Left ventricle myocardium inferior (tissue), 1 donor: ENCODE measurements at regions not wholly inside any gene's neighbourhood (a gene's known extent, or its start where the extent isn't known, plus 50 kb on each side); places are given as distances from the start of the nearest gene placed in this dataset.
A peak's percentile ranks its signal among the peaks of the same experiment; 100 is the strongest.

Source experiments
- DNase-seq: peaks from one replicate; pipeline ENCODE4 v3.0.0-alpha.2; 2020
- H3K27ac ChIP-seq: fragments of 200-600 bp; replicated peaks from 2 replicates; pipeline ENCODE4 v1.8.0; 2021
- H3K27me3 ChIP-seq: fragments of 200-600 bp; 2 replicates; pipeline ENCODE4 v1.8.0; 2021; ENCODE audit warnings: low read depth
- H3K36me3 ChIP-seq: fragments of 200-600 bp; 2 replicates; pipeline ENCODE4 v1.8.0; 2021
- H3K4me1 ChIP-seq: fragments of 200-600 bp; 2 replicates; pipeline ENCODE4 v1.8.0; 2021
- H3K4me3 ChIP-seq: fragments of 200-600 bp; 2 replicates; pipeline ENCODE4 v1.8.0; 2021; ENCODE audit warnings: mild to moderate bottlenecking, moderate library complexity
- H3K9me3 ChIP-seq: fragments of 200-600 bp; replicated peaks from 2 replicates; pipeline ENCODE4 v1.8.0; 2021
- intact Hi-C: fragments of 100-400 bp; cut with micrococcal nuclease; formaldehyde crosslinking; loops from one replicate; pipeline ENCODE4 v1.11.0; 2022
- TF ChIP-seq, protein P1 (sequence below): fragments of 200-600 bp; IDR thresholded peaks from 2 replicates; pipeline ENCODE4 v1.8.0; 2021; ENCODE audit warnings: antibody characterized with exemption, mild to moderate bottlenecking, borderline replicate concordance
- donor health status: DM: no; HTN: yes; CAD: no; lungs with severe emphysema.

- DNase-seq, result no peak
Measured at GRCh38 chr12:125201090-125201489, 135.9 kb downstream of the AACS start.

GRCh38 chr12:125201940-125202339, 136.7 kb downstream of the AACS start:
- DNase-seq, result no peak
- no peak overlapping the region for H3K4me3 ChIP-seq
- intact Hi-C loops, result no loop called here
- H3K27ac ChIP-seq, result no peak overlapping the region
- H3K9me3 ChIP-seq, result peaks cover 16% of the 10 kb centered on the region
- TF ChIP-seq, protein P1, sequence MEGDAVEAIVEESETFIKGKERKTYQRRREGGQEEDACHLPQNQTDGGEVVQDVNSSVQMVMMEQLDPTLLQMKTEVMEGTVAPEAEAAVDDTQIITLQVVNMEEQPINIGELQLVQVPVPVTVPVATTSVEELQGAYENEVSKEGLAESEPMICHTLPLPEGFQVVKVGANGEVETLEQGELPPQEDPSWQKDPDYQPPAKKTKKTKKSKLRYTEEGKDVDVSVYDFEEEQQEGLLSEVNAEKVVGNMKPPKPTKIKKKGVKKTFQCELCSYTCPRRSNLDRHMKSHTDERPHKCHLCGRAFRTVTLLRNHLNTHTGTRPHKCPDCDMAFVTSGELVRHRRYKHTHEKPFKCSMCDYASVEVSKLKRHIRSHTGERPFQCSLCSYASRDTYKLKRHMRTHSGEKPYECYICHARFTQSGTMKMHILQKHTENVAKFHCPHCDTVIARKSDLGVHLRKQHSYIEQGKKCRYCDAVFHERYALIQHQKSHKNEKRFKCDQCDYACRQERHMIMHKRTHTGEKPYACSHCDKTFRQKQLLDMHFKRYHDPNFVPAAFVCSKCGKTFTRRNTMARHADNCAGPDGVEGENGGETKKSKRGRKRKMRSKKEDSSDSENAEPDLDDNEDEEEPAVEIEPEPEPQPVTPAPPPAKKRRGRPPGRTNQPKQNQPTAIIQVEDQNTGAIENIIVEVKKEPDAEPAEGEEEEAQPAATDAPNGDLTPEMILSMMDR, result no peak
- H3K36me3 ChIP-seq, result no peaks in the 10 kb centered on the region
- H3K4me1 ChIP-seq, result no peaks in the 10 kb centered on the region
- H3K27me3 ChIP-seq, result peaks cover 31% of the 10 kb centered on the region

More at GRCh38 chr12:125201090-125201489, 135.9 kb downstream of the AACS start:
- Histone ChIP-seq H3K4me3 (no peak overlapping the region), H3K27ac (no peak overlapping the region), H3K27me3 (peaks cover 23% of the 10 kb centered on the region), H3K36me3 (no peaks in the 10 kb centered on the region), H3K9me3 (peaks cover 16% of the 10 kb centered on the region), H3K4me1 (no peaks in the 10 kb centered on the region)
- TF ChIP-seq, protein P1, result no peak
- intact Hi-C loops, result no loop called here

- intact Hi-C loops, result no loop called here
- H3K4me1 ChIP-seq, result no peaks in the 10 kb centered on the region
- peaks cover 35% of the 10 kb centered on the region for H3K27me3 ChIP-seq
- DNase-seq, result no peak
- H3K27ac ChIP-seq, result no peak overlapping the region
- TF ChIP-seq, protein P1, result no peak
- no peaks in the 10 kb centered on the region for H3K36me3 ChIP-seq
- H3K9me3 ChIP-seq, result peaks cover 16% of the 10 kb centered on the region
- H3K4me3 ChIP-seq, result no peak overlapping the region
Measured at GRCh38 chr12:125202421-125202820, 137.2 kb downstream of the AACS start.

DNA sequence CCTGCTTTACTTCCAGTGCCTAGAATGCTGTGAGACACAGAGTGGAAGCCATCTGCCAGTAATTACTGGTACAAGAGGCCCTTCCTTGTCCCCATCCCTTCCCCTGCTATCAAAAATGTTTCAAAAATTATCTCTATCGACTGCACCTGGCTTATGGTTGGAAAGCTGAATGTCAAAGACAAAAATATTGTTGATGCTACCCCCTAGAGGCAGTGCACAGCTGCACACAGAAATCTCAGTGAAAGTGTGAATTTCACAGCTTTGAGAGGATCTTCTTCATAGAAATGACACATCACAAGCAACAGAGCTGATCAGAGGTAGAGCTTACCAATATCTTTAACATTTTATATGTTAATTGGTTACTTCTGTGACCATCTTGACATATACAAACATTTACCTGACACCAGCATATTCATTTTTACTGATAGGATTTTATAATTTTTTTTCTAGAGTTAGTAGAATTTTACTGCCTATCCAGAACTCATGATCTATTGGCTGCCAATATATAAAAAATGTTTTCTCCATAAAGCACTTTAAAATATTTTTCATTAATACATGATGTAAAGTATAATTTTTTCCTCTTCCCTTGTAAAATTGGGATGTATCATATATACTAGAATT, 138.0 kb downstream of the AACS start:
- Histone ChIP-seq H3K36me3 (no peaks in the 10 kb centered on the region), H3K4me1 (no peaks in the 10 kb centered on the region), H3K27ac (no peak overlapping the region), H3K4me3 (no peak overlapping the region), H3K27me3 (peaks cover 37% of the 10 kb centered on the region), H3K9me3 (peaks cover 16% of the 10 kb centered on the region)
- no peak for DNase-seq
- TF ChIP-seq, protein P1, result peak; percentile 62
- intact Hi-C loops, result no loop called here

- Histone ChIP-seq H3K27ac (no peak overlapping the region), H3K9me3 (peaks cover 12% of the 10 kb centered on the region), H3K4me3 (no peak overlapping the region), H3K36me3 (no peaks in the 10 kb centered on the region), H3K27me3 (peaks cover 48% of the 10 kb centered on the region), H3K4me1 (no peaks in the 10 kb centered on the region)
- intact Hi-C loops, result no loop called here
- TF ChIP-seq, protein P1, result no peak
- DNase-seq, result no peak
Measured at GRCh38 chr12:125205386-125205785, 140.2 kb downstream of the AACS start.

- DNase-seq, result no peak
- intact Hi-C loops, result no loop called here
- peaks cover 7% of the 10 kb centered on the region for H3K9me3 ChIP-seq
- no peaks in the 10 kb centered on the region for H3K4me1 ChIP-seq
- H3K4me3 ChIP-seq, result no peak overlapping the region
- TF ChIP-seq, protein P1, result no peak
- H3K27me3 ChIP-seq, result peaks cover 59% of the 10 kb centered on the region
- H3K27ac ChIP-seq, result no peak overlapping the region
- H3K36me3 ChIP-seq, result no peaks in the 10 kb centered on the region
Measured at GRCh38 chr12:125206711-125207110, 141.5 kb downstream of the AACS start.
